IMR-90 (cell line): ENCODE measurements at regions not wholly inside any gene's neighbourhood (a gene's known extent, or its start where the extent isn't known, plus 50 kb on each side); places are given as distances from the start of the nearest gene placed in this dataset.

Source experiments
- ATAC-seq: fragments of 200-7000 bp; cut with Tn5 transposase; 2 replicates; pipeline ENCODE4 v1.9.1; 2020; ENCODE audit warnings: low read depth, mild to moderate bottlenecking, moderate library complexity
- BruUV-seq: library from RNA; stranded (reverse); fragments of 400-500 nt; replicated peaks from 2 replicates; lab custom pipeline; 2021; lab: Mats Ljungman, UMichigan
- CTCF ChIA-PET: fragments of 300-600 bp; formaldehyde crosslinking; extraction: SDS; loops from one replicate; lab custom pipeline; 2021; ENCODE audit warnings: antibody characterized with exemption; lab: Yijun Ruan, JAX
- POLR2A ChIA-PET: fragments of 300-600 bp; sonication (Branson Sonifier 250); formaldehyde crosslinking; loops from one replicate; lab custom pipeline; 2022; ENCODE audit warnings: antibody characterized with exemption; ENCODE audit not compliant: unreplicated experiment; lab: Charles Lee
- DNase-seq: peaks from one replicate; pipeline ENCODE4 v3.0.0; 2013
- H2AFZ ChIP-seq: replicated peaks from 2 replicates; pipeline ENCODE3; 2013; ENCODE audit warnings: low read length, mild to moderate bottlenecking; ENCODE audit not compliant: poor library complexity
- H2AK5ac ChIP-seq: 2 replicates; pipeline ENCODE4 v1.6.1; 2013; ENCODE audit warnings: low read depth, low read length, inconsistent platforms
- H2AK9ac ChIP-seq: replicated peaks from 2 replicates; pipeline ENCODE3; 2013; ENCODE audit warnings: mild to moderate bottlenecking, low read depth, low read length, moderate library complexity; ENCODE audit not compliant: poor library complexity
- H2BK120ac ChIP-seq: 2 replicates; pipeline ENCODE4 v1.6.1; 2013; ENCODE audit warnings: low read depth, low read length, inconsistent platforms
- H2BK15ac ChIP-seq: 3 replicates; pipeline ENCODE4 v1.6.1; 2013; ENCODE audit warnings: low read depth, low read length, inconsistent platforms
- H2BK20ac ChIP-seq: 2 replicates; pipeline ENCODE4 v1.6.1; 2013; ENCODE audit warnings: low read depth, mild to moderate bottlenecking, inconsistent platforms, low read length, moderate library complexity
- H2BK5ac ChIP-seq: 2 replicates; pipeline ENCODE4 v1.6.1; 2013; ENCODE audit warnings: mild to moderate bottlenecking, low read depth, low read length, inconsistent platforms; ENCODE audit not compliant: poor library complexity, severe bottlenecking
- H3K14ac ChIP-seq: replicated peaks from 2 replicates; pipeline ENCODE4 v1.6.1; 2013; ENCODE audit warnings: low read depth, low read length, inconsistent platforms
- H3K18ac ChIP-seq: 2 replicates; pipeline ENCODE4 v1.6.1; 2013; ENCODE audit warnings: low read depth, low read length, control low read depth
- H3K23ac ChIP-seq: 2 replicates; pipeline ENCODE4 v1.6.1; 2013; ENCODE audit warnings: low read depth, low read length, inconsistent platforms
- H3K27ac ChIP-seq: 2 replicates; pipeline ENCODE4 v1.5.1; 2013; ENCODE audit warnings: mild to moderate bottlenecking, control low read depth, low read length; ENCODE audit not compliant: insufficient read depth
- H3K27me3 ChIP-seq: 2 replicates; pipeline ENCODE4 v1.6.1; 2013; ENCODE audit warnings: low read length; ENCODE audit not compliant: control insufficient read depth, insufficient read depth
- H3K36me3 ChIP-seq: 2 replicates; pipeline ENCODE4 v1.6.1; 2013; ENCODE audit warnings: low read length, mixed read lengths; ENCODE audit not compliant: control insufficient read depth, insufficient read depth
- H3K4ac ChIP-seq: 2 replicates; pipeline ENCODE4 v1.6.1; 2013; ENCODE audit warnings: low read depth, low read length, inconsistent platforms
- H3K4me1 ChIP-seq: 2 replicates; pipeline ENCODE4 v1.6.1; 2013; ENCODE audit warnings: low read length, mixed read lengths; ENCODE audit not compliant: control insufficient read depth, insufficient read depth
- H3K4me2 ChIP-seq: 2 replicates; pipeline ENCODE4 v1.6.1; 2013; ENCODE audit warnings: low read depth, mild to moderate bottlenecking, control low read depth, low read length, moderate library complexity
- H3K4me3 ChIP-seq: 2 replicates; pipeline ENCODE4 v1.5.1; 2013; ENCODE audit warnings: low read depth, mild to moderate bottlenecking, control low read depth, low read length, moderate library complexity; ENCODE audit not compliant: insufficient read depth
- H3K56ac ChIP-seq: 2 replicates; pipeline ENCODE4 v1.6.1; 2013; ENCODE audit warnings: low read length, inconsistent platforms; ENCODE audit not compliant: insufficient read depth; ENCODE audit errors: extremely low read depth
- H3K79me1 ChIP-seq, 2 experiments: 2 replicates each; pipeline ENCODE4 v1.6.1; 2013; ENCODE audit warnings: low read length in 2 of 2, inconsistent platforms in 1 of 2, low read depth in 1 of 2
- H3K9ac ChIP-seq: 2 replicates; pipeline ENCODE4 v1.6.1; 2013; ENCODE audit warnings: low read depth, low read length, control low read depth
- H3K9me1 ChIP-seq: 2 replicates; pipeline ENCODE4 v1.6.1; 2013; ENCODE audit warnings: low read length, inconsistent platforms; ENCODE audit not compliant: insufficient read depth
- H3K9me3 ChIP-seq: 2 replicates; pipeline ENCODE4 v1.6.1; 2013; ENCODE audit warnings: low read length; ENCODE audit not compliant: control insufficient read depth, insufficient read depth
- H4K20me1 ChIP-seq: 2 replicates; pipeline ENCODE4 v1.6.1; 2013; ENCODE audit warnings: low read length, inconsistent platforms; ENCODE audit not compliant: insufficient read depth
- H4K5ac ChIP-seq: 2 replicates; pipeline ENCODE4 v1.6.1; 2013; ENCODE audit warnings: mild to moderate bottlenecking, low read depth, low read length, control low read depth
- H4K8ac ChIP-seq, 2 experiments: 2 replicates each; pipeline ENCODE4 v1.6.1; 2013; ENCODE audit warnings: low read depth in 2 of 2, low read length in 2 of 2, control low read depth in 1 of 2, inconsistent platforms in 1 of 2
- H4K91ac ChIP-seq: 2 replicates; pipeline ENCODE4 v1.6.1; 2013; ENCODE audit warnings: low read depth, low read length, inconsistent platforms; ENCODE audit not compliant: insufficient read depth
- CEBPB ChIP-seq: IDR thresholded peaks from 2 replicates; pipeline ENCODE4 v1.6.1; 2012; ENCODE audit warnings: low read depth, low read length, improper control_type of control experiment
- CHD1 ChIP-seq: IDR thresholded peaks from 2 replicates; pipeline ENCODE4 v1.6.1; 2012; ENCODE audit warnings: low read depth, low read length, improper control_type of control experiment
- ELK1 ChIP-seq: fragments of 150-350 bp; IDR thresholded peaks from 2 replicates; pipeline ENCODE4 v1.6.1; 2016; ENCODE audit warnings: low read depth, mild to moderate bottlenecking, low read length, moderate library complexity, borderline replicate concordance
- FOS ChIP-seq: fragments of 150-350 bp; IDR thresholded peaks from 2 replicates; pipeline ENCODE4 v1.6.1; 2016; ENCODE audit warnings: low read depth, low read length
- MAFK ChIP-seq: IDR thresholded peaks from 2 replicates; pipeline ENCODE4 v1.6.1; 2012; ENCODE audit warnings: low read depth, low read length, improper control_type of control experiment
- MAZ ChIP-seq: IDR thresholded peaks from 2 replicates; pipeline ENCODE4 v1.6.1; 2012; ENCODE audit warnings: low read depth, mild to moderate bottlenecking, low read length, improper control_type of control experiment, moderate library complexity, borderline replicate concordance
- MXI1 ChIP-seq: IDR thresholded peaks from 2 replicates; pipeline ENCODE4 v1.6.1; 2012; ENCODE audit warnings: low read depth, mild to moderate bottlenecking, low read length, moderate library complexity, borderline replicate concordance
- NFE2L2 ChIP-seq: fragments of 150-350 bp; IDR thresholded peaks from 2 replicates; pipeline ENCODE4 v1.6.1; 2016; ENCODE audit warnings: low read depth, mild to moderate bottlenecking, low read length
- POLR2A ChIP-seq: IDR thresholded peaks from 2 replicates; pipeline ENCODE4 v1.6.1; 2012; ENCODE audit warnings: mild to moderate bottlenecking, low read depth, low read length
- RAD21 ChIP-seq: IDR thresholded peaks from 2 replicates; pipeline ENCODE4 v1.6.1; 2012; ENCODE audit warnings: low read length, improper control_type of control experiment
- RCOR1 ChIP-seq: IDR thresholded peaks from 2 replicates; pipeline ENCODE4 v1.6.1; 2012; ENCODE audit warnings: mild to moderate bottlenecking, low read length, improper control_type of control experiment; ENCODE audit not compliant: insufficient replicate concordance
- SMC3 ChIP-seq: fragments of 150-350 bp; IDR thresholded peaks from 2 replicates; pipeline ENCODE4 v1.6.1; 2016; ENCODE audit warnings: low read depth, mild to moderate bottlenecking, antibody characterized with exemption, low read length, moderate library complexity
- WGBS, 2 experiments: methylation state at CpG; one replicate each; pipeline versions ENCODE4 v1.1.5 to v1.1.7; 2013; ENCODE audit warnings: missing lambda C conversion rate in 2 of 2; ENCODE audit not compliant: insufficient read length in 1 of 2; ENCODE audit errors: extremely low coverage in 2 of 2; 5-methylcytosine and 5-hydroxymethylcytosine counted together
- dilution Hi-C: fragments of 300-500 bp; cut with HindIII; formaldehyde crosslinking; loops from one replicate; pipeline ENCODE4 v1.14.3; 2018; ENCODE audit warnings: low sequenced_read_pairs; ENCODE audit not compliant: unreplicated experiment
- in situ Hi-C: fragments of 300-500 bp; cut with MboI; formaldehyde crosslinking; loops from 3 replicates; pipeline ENCODE4 v1.14.3; 2019; ENCODE audit warnings: low sequenced_read_pairs, inconsistent platforms, mixed read lengths
- intact Hi-C: fragments of 100-400 bp; cut with micrococcal nuclease; formaldehyde crosslinking; loops from 2 replicates; pipeline ENCODE4 v1.10.0; 2022
- TF ChIP-seq, protein P1 (sequence below): conservative IDR thresholded peaks from 2 replicates; pipeline ENCODE4 v1.5.1; 2012; ENCODE audit warnings: mild to moderate bottlenecking, low read depth, low read length, improper control_type of control experiment
- TF ChIP-seq, protein P2 (sequence below): fragments of 150-350 bp; IDR thresholded peaks from 2 replicates; pipeline ENCODE4 v1.6.1; 2017; ENCODE audit warnings: mild to moderate bottlenecking, antibody characterized with exemption, low read length, low read depth

- POLR2A ChIA-PET, result no interaction called here
Measured at GRCh38 chr11:115590254-115590653, 86.0 kb upstream of the CADM1 start.

More at GRCh38 chr11:115590254-115590653, 86.0 kb upstream of the CADM1 start:
- Histone ChIP-seq H3K4me3 (no peak overlapping the region), H3K56ac (no peak overlapping the region), H2AFZ (no peak overlapping the region), H2BK5ac (no peak overlapping the region), H4K5ac (no peak overlapping the region), H2AK5ac (no peak overlapping the region), H3K4ac (no peak overlapping the region), H3K4me1 (no peaks in the 10 kb centered on the region), H3K36me3 (no peaks in the 10 kb centered on the region), H2BK120ac (no peak overlapping the region), H2BK15ac (no peak overlapping the region), H3K9me3 (peaks cover 6% of the 10 kb centered on the region), H4K20me1 (no peaks in the 10 kb centered on the region), H3K4me2 (no peak overlapping the region), H2BK20ac (no peak overlapping the region), H3K79me1 (no peaks in the 10 kb centered on the region), H3K14ac (no peak overlapping the region), H4K91ac (no peak overlapping the region), H3K27me3 (peaks cover 7% of the 10 kb centered on the region; the same call in 1 of the 2 replicates), H2AK9ac (no peak overlapping the region), H4K8ac (no peak overlapping the region), H3K27ac (no peak overlapping the region), H3K23ac (no peak overlapping the region), H3K18ac (no peak overlapping the region), H3K9me1 (no peaks in the 10 kb centered on the region), H3K9ac (no peak overlapping the region)
- DNase-seq (no peak), ATAC-seq (no peak)
- BruUV-seq, result no TSS peak
- intact Hi-C loops, result no loop called here
- in situ Hi-C loops, result no loop called here
- 64% methylated on average over 4 of the region's 7 CpGs; no CpG with 5 or more reads in 1 of the 2 experiments for WGBS, 2 experiments
- no peak for TF ChIP-seq RCOR1
- TF ChIP-seq RAD21, result no peak
- no peak for TF ChIP-seq FOS
- no peak for TF ChIP-seq MAFK
- TF ChIP-seq, protein P1, sequence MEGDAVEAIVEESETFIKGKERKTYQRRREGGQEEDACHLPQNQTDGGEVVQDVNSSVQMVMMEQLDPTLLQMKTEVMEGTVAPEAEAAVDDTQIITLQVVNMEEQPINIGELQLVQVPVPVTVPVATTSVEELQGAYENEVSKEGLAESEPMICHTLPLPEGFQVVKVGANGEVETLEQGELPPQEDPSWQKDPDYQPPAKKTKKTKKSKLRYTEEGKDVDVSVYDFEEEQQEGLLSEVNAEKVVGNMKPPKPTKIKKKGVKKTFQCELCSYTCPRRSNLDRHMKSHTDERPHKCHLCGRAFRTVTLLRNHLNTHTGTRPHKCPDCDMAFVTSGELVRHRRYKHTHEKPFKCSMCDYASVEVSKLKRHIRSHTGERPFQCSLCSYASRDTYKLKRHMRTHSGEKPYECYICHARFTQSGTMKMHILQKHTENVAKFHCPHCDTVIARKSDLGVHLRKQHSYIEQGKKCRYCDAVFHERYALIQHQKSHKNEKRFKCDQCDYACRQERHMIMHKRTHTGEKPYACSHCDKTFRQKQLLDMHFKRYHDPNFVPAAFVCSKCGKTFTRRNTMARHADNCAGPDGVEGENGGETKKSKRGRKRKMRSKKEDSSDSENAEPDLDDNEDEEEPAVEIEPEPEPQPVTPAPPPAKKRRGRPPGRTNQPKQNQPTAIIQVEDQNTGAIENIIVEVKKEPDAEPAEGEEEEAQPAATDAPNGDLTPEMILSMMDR, result no peak
- TF ChIP-seq, protein P2, sequence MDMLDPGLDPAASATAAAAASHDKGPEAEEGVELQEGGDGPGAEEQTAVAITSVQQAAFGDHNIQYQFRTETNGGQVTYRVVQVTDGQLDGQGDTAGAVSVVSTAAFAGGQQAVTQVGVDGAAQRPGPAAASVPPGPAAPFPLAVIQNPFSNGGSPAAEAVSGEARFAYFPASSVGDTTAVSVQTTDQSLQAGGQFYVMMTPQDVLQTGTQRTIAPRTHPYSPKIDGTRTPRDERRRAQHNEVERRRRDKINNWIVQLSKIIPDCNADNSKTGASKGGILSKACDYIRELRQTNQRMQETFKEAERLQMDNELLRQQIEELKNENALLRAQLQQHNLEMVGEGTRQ, result no peak
- TF ChIP-seq SMC3, result no peak
- TF ChIP-seq MXI1, result no peak
- TF ChIP-seq MAZ, result no peak
- TF ChIP-seq POLR2A, result no peak
- TF ChIP-seq CHD1, result no peak
- no peak for TF ChIP-seq NFE2L2
- no peak for TF ChIP-seq CEBPB
- no peak for TF ChIP-seq ELK1
- CTCF ChIA-PET, result no interaction called here
- dilution Hi-C loops, result no loop called here
